ENCODE measurements at regions not wholly inside any gene's neighbourhood (a gene's known extent, or its start where the extent isn't known, plus 50 kb on each side); places are given as distances from the start of the nearest gene placed in this dataset.
"Not testable (repeated sequence)": the region's sequence is repeated elsewhere in the genome, so short reads cannot be mapped to it uniquely, and the experiment has no call there.

DNA sequence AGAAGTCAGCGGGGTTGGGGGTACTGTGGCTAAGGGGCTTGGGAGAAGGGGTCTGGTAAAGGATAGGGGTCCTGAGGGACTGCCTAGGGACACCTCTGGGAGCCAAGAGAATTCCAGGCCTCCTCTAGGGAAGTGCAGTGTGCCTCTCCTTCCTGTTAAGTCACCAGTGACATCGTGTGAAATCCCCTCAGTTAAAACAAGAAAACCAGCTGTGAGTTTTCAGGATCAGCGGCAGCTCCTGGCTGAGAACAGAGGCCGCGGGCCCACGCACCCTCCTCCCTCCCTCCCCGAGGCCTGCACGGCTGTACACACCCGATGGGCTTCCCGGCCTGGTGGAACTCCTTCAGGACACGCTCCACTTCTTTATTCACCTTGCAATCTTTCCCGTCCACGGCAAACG, 5400.0 kb upstream of the TPTE start:
- H3K36me3 Mint-ChIP-seq (ENCODE audit: low read depth); H3K4me1 Mint-ChIP-seq; H3K9me3 Mint-ChIP-seq; H3K4me3 Mint-ChIP-seq; H3K27ac Mint-ChIP-seq; DNase-seq; H3K27me3 Mint-ChIP-seq (ENCODE audit: low read depth, poor library complexity): not testable (repeated sequence)

DNA sequence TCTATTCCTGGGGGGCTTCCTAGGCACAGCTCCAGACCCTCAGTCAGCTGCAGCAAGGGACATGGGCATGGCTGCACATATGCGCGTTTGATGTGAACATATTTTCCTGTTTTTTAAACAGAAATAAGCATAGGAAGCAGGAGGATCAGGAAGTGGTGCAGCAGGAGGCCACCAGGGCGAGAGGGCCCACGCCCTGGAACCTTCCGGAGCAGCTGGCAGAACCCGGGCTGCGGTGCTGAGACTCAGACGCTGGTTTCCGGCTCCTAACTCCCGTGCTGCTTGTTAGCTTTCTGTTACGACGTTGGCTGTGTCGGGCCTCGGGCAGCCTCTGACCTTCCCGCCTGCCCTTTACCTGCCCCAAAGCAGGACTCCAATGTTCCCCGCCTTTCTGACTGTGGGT, 5399.5 kb upstream of the TPTE start:
- not testable (repeated sequence) for H3K27me3 Mint-ChIP-seq (ENCODE audit: low read depth, poor library complexity); H3K4me1 Mint-ChIP-seq; DNase-seq; H3K36me3 Mint-ChIP-seq (ENCODE audit: low read depth); H3K9me3 Mint-ChIP-seq; H3K4me3 Mint-ChIP-seq; H3K27ac Mint-ChIP-seq

DNA sequence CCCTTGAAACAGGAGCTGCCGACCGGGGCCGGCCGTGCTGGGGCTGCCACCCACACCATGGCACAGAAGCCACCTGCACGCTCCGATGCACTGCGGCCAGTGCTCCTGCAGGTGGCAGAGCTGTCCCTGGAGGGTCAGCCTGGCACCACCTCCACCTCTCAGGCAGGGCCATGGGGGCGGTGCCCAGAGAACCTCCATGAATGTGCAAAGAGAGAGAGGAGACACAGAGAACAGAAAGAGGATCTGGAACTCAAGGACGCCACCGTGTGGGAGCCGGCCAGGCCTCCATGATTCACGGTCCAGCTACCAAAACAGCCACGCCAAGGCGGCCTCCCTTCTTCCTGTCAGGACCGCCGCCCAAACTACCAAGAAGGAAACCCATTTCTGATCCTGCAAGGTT, 5397.7 kb upstream of the TPTE start:
- not testable (repeated sequence) for H3K27me3 Mint-ChIP-seq (ENCODE audit: low read depth, poor library complexity); H3K4me3 Mint-ChIP-seq; H3K9me3 Mint-ChIP-seq; H3K27ac Mint-ChIP-seq; H3K36me3 Mint-ChIP-seq (ENCODE audit: low read depth); H3K4me1 Mint-ChIP-seq
- DNase-seq = peak; percentile 75

DNA sequence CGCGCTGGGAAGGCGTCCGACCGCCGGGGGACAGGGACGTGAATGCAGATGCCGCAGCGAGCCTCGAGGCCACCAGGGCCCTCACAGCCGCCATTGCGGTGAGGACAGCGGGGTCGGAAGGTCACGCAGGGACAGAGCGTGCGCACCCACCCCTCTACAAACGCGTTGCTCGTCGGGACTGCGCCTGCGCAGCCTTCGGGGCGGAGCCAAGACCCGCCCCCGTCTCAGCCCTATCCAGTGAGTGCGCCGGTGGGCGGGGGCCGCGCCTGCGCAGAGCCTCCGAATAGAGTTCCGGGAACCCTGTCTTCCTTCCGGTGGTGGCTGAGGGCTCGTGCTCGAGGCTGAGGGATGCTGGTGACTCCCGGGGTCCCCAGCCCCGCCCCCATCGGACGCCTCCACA, 5393.1 kb upstream of the TPTE start:
- H3K4me3 Mint-ChIP-seq = peak overlapping the region; percentile 66
- H3K4me1 Mint-ChIP-seq; H3K9me3 Mint-ChIP-seq; H3K36me3 Mint-ChIP-seq (ENCODE audit: low read depth); H3K27ac Mint-ChIP-seq; H3K27me3 Mint-ChIP-seq (ENCODE audit: low read depth, poor library complexity): not testable (repeated sequence)
- peak; percentile 98 for DNase-seq

DNA sequence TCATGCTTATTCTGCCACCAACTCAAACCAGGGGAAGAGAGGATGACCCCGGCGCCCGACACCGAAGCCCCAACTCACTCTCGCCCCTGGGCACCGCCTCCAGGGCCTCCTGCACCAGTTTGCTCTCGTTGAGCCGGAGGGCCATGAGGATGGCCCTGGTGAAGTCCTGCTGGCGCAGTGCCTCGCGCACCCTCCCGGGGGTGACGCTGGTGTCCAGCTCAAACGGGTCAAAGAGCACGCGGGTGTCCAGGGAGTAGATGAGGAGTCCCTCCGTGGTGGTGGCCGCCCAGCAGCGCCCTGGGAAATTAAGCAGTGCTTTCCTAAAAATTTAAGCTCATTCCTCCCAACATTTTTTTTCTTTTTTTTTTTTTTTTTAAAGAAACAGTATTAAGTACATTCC, 5387.6 kb upstream of the TPTE start:
- not testable (repeated sequence) for H3K4me3 Mint-ChIP-seq; H3K27me3 Mint-ChIP-seq (ENCODE audit: low read depth, poor library complexity); H3K36me3 Mint-ChIP-seq (ENCODE audit: low read depth); H3K4me1 Mint-ChIP-seq; H3K27ac Mint-ChIP-seq; DNase-seq; H3K9me3 Mint-ChIP-seq

DNA sequence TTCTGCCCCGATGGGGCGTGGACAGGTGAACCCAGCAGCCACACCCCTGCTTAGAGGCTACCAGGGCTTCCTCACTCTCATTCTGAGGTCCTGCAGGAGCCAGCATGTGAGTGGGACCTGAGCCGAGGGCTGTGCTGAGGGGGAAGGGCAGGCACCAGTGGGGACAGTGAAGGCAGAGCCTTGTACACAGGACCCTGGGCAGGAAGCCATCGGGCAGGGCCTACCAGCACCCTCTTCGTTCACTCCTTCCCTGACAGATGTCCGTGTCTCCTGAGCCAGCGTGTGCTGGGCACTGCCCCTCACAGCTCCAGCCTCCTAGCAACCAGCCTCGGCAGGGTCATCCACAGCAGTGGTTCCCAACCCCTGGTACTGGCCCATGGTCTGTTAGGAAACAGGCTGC, 5385.0 kb upstream of the TPTE start:
- H3K27me3 Mint-ChIP-seq (ENCODE audit: low read depth, poor library complexity); H3K9me3 Mint-ChIP-seq; H3K4me3 Mint-ChIP-seq; H3K36me3 Mint-ChIP-seq (ENCODE audit: low read depth); DNase-seq; H3K4me1 Mint-ChIP-seq; H3K27ac Mint-ChIP-seq: not testable (repeated sequence)

DNA sequence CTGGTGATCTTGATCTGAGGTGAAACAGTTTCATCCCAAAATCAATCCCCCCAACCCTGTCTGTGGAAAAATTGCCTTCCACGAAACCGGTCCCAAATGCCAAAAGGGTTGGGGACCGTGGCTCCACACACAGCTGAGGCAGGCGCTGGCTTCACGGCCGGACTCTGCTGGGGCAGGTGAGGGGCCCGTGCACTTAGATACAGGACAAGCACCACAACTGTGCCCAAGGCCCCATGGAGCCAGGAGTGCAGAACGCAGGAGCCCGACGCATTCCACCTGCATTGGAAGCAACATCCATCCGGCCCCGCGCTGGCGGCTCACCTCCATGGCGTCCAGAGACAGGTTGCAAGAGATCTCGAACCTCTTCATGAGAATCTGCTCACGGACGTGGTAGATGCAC, 5384.4 kb upstream of the TPTE start:
- H3K4me1 Mint-ChIP-seq; H3K4me3 Mint-ChIP-seq; H3K9me3 Mint-ChIP-seq; DNase-seq; H3K36me3 Mint-ChIP-seq (ENCODE audit: low read depth); H3K27me3 Mint-ChIP-seq (ENCODE audit: low read depth, poor library complexity); H3K27ac Mint-ChIP-seq: not testable (repeated sequence)

DNA sequence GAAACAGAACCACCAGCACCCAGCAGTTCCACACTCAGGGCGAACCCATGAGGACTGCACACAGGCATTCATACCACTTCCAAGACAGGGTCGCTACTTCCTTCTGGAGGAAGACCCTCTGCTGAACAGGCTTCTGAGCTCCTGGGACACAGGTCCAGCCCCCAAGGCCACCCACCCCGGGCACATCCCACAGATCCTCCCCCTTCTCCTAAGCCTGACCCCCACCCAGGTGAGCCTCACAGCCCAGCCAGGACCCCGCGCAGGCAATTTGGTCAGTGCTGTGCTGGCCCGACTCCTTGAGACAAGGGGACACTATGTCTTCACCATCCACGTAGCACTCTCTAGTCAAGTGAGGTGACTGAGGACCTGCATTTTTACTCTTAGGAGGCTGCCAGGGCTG, 5382.7 kb upstream of the TPTE start:
- H3K4me3 Mint-ChIP-seq; H3K36me3 Mint-ChIP-seq (ENCODE audit: low read depth); DNase-seq; H3K4me1 Mint-ChIP-seq; H3K27ac Mint-ChIP-seq; H3K9me3 Mint-ChIP-seq; H3K27me3 Mint-ChIP-seq (ENCODE audit: low read depth, poor library complexity): not testable (repeated sequence)

DNA sequence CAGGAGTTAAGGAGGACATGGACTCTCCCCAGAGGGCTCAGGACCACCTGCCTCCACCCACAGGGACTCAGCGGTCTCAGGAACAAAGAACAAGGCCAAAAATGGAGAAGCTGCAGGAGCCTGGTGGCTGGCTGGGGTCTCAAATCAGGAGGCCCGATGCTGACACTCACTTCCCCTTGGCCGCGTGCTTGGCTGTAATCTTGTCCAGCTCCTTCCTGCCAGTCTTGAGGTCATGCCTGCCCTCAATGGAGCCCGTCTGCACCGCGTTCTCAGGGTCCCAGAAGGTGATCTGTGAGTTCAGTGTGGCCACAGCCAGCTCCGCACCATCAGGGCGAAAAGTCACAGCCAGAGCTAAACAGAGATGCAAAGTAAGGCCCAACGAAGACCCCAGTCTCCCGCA, 5381.9 kb upstream of the TPTE start:
- not testable (repeated sequence) for DNase-seq; H3K27ac Mint-ChIP-seq; H3K36me3 Mint-ChIP-seq (ENCODE audit: low read depth); H3K9me3 Mint-ChIP-seq; H3K4me1 Mint-ChIP-seq; H3K4me3 Mint-ChIP-seq; H3K27me3 Mint-ChIP-seq (ENCODE audit: low read depth, poor library complexity)

DNA sequence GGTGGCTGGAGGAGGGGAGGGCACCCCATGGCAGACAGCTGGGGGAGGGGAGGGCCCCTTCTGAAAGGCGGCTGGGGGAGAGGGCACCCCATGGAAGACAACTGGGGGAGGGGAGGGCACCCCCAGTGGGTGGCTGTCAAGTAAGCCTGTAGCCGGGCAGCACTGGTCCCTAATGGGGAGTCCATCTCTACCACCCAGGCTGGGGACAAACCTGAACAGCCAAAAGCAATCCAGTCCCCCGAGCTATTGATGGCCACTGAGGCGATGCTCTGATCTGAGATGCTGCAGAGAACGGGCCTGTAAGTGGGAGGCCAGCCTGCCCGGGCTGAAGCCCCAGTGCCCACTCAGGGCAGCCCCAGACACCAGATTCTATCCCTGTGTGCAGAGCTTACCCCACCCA, 5378.4 kb upstream of the TPTE start:
- not testable (repeated sequence) for H3K27ac Mint-ChIP-seq; DNase-seq; H3K27me3 Mint-ChIP-seq (ENCODE audit: low read depth, poor library complexity); H3K4me1 Mint-ChIP-seq; H3K4me3 Mint-ChIP-seq; H3K9me3 Mint-ChIP-seq; H3K36me3 Mint-ChIP-seq (ENCODE audit: low read depth)

DNA sequence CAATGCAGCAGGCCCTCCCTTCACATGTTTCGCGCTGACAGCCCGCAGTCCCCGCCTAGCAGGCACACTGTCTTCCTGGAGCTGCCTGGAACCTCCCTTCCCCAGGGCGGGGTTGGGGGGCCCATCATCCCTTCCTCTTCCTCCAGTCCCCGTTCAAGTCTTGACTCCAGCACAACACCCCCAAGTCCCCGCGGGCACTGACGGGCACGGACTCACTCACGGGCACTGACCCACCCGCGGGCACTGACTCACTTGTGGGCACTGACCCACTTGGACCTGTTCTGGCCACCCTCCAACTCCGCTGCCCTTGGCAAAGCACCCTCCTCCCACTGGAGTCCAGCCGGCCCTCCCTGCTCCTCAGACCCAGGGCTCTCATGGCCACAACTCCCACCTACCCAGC, 5376.7 kb upstream of the TPTE start:
- H3K27ac Mint-ChIP-seq; DNase-seq; H3K36me3 Mint-ChIP-seq (ENCODE audit: low read depth); H3K9me3 Mint-ChIP-seq; H3K4me3 Mint-ChIP-seq; H3K27me3 Mint-ChIP-seq (ENCODE audit: low read depth, poor library complexity); H3K4me1 Mint-ChIP-seq: not testable (repeated sequence)

DNA sequence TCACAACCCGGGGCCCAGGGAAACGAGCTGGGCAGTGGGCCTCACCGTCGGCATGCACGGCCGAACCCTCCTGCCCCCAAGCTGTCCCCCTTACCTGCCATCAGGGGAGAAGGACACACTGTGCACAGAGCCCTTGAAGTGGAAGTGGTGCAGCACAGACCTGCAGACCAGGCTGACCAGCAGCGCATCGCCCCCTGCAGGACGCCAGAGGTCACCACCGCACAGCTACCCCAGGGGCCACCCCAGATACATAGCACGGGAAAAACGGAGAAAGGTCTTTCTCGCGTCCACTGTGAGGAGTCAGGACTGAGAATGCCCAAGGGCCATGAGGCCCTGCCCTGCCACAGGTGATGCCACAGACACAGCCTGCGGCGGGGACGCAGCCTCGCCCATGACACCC, 5373.7 kb upstream of the TPTE start:
- not testable (repeated sequence) for H3K4me3 Mint-ChIP-seq; H3K27me3 Mint-ChIP-seq (ENCODE audit: low read depth, poor library complexity); H3K27ac Mint-ChIP-seq; H3K4me1 Mint-ChIP-seq; H3K9me3 Mint-ChIP-seq; H3K36me3 Mint-ChIP-seq (ENCODE audit: low read depth)
- DNase-seq = peak; percentile 34

DNA sequence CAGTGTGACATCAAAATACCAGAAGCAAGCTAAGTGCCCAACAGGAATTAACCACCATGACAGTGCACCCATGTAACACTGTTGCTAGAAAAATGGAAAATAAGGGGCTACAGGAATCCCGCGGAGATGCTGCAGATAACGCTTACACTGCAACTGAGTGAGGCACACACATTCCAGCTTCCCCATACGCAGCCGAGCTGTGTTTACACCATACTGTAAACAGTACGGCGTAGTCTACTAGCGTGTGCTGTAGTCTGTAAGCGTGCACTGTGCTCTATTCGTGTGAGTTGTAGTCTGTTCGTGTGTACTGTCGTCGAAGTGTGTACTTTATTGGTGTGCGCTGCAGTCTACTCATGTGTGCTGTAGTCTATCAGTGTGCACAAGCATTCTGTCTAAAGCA, 5372.2 kb upstream of the TPTE start:
- DNase-seq; H3K36me3 Mint-ChIP-seq (ENCODE audit: low read depth); H3K27ac Mint-ChIP-seq; H3K4me1 Mint-ChIP-seq; H3K9me3 Mint-ChIP-seq; H3K27me3 Mint-ChIP-seq (ENCODE audit: low read depth, poor library complexity); H3K4me3 Mint-ChIP-seq: not testable (repeated sequence)

DNA sequence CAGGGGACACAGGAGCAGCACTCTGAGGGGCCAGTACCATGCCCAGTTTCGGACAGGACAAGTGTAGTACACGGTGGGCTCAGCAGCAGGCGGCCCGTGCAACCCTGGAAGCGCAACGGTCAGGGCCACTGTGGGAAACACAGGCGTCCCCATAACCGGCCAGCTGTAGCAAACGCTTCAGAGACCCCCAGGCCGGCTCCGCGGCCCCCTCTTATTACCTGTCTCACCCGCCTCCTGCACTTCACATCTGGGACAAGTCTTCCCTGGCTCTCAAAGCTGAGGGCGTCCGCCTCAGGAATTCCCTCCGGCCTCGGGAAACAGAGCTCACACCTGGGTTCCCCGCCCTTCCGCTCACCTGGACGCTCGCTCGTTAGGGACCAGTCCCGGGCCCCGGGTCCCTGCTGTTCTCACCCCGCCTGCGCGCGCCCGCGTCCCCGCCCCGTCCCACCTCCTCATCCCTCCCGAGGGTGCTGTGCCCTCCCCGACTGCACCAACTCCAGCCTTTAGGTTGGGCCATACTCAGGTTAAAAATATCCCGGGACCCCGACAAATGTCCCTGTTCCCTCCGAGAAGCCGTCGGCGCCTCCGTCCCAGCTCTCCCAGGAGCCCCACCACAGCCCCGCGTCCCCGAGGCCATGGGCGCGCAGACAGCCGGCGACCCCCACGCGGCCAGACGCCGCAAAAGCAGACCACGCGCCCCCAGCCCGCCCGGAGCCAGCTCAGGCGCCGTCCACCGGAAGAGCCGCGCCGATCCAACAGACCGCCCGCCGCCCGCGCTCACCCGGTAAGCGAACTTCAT, 5367.3 kb upstream of the TPTE start:
- H3K4me1 Mint-ChIP-seq; H3K27me3 Mint-ChIP-seq (ENCODE audit: low read depth, poor library complexity); H3K9me3 Mint-ChIP-seq; H3K27ac Mint-ChIP-seq; H3K36me3 Mint-ChIP-seq (ENCODE audit: low read depth): not testable (repeated sequence)
- peak; percentile 41 for DNase-seq
- H3K4me3 Mint-ChIP-seq = peak overlapping the region; percentile 48

DNA sequence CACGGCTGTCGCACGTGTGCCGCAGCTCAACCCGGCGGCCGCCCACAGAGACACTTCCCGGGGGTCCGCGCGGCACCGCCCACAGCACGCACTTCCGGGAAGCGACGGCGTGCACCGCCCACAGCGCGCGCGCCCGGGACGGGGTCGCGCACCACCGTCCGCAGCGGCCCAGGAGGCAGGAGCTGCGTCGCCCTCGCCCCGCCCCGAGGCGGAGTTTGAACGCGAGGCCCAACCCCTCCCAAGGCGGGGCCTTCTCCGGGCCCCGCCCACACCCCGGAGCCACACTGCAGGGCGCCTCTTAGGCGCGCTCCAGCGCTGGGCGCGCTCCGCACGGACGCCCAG, 5366.8 kb upstream of the TPTE start:
- not testable (repeated sequence) for H3K27me3 Mint-ChIP-seq (ENCODE audit: low read depth, poor library complexity)

More for the DNA sequence above, 5366.8 kb upstream of the TPTE start:
- not testable (repeated sequence) for H3K36me3 Mint-ChIP-seq (ENCODE audit: low read depth); H3K27ac Mint-ChIP-seq; H3K4me1 Mint-ChIP-seq; H3K9me3 Mint-ChIP-seq
- H3K4me3 Mint-ChIP-seq = peak overlapping the region; percentile 48
- peak; percentile 84 for DNase-seq

Measured in nephron progenitor cell (in vitro differentiated cells).